HEK293 (cell line): ENCODE measurements at regions not wholly inside any gene's neighbourhood (a gene's known extent, or its start where the extent isn't known, plus 50 kb on each side); places are given as distances from the start of the nearest gene placed in this dataset.

ENCODE experiments used
- BCL11A ChIP-seq: fragments of 450-650 bp; formaldehyde crosslinking; IDR thresholded peaks from 2 replicates; pipeline ENCODE4 v1.5.1; 2016; ENCODE audit warnings: low read depth, missing biosample characterization, missing genetic modification characterization
- KLF9 ChIP-seq: fragments of 450-650 bp; formaldehyde crosslinking; IDR thresholded peaks from 2 replicates; pipeline ENCODE4 v1.5.1; 2016; ENCODE audit warnings: missing biosample characterization, missing genetic modification characterization, low read depth
- SETDB1 ChIP-seq: IDR thresholded peaks from one replicate; pipeline ENCODE4 v1.6.1; 2017; ENCODE audit warnings: mild to moderate bottlenecking, low read length, moderate library complexity, mixed read lengths; ENCODE audit not compliant: insufficient read length
- ZNF292 ChIP-seq: fragments of 450-650 bp; formaldehyde crosslinking; IDR thresholded peaks from 2 replicates; pipeline ENCODE4 v1.5.1; 2016; ENCODE audit warnings: low read depth, missing biosample characterization, missing genetic modification characterization, borderline replicate concordance
- ZNF626 ChIP-seq: fragments of 450-650 bp; sonication (Bioruptor Pico); formaldehyde crosslinking; IDR thresholded peaks from 2 replicates; pipeline ENCODE4 v1.5.1; 2018; ENCODE audit warnings: missing biosample characterization, missing genetic modification characterization, inconsistent platforms
- ZNF707 ChIP-seq: fragments of 450-650 bp; formaldehyde crosslinking; IDR thresholded peaks from 2 replicates; pipeline ENCODE4 v1.5.1; 2016; ENCODE audit warnings: missing biosample characterization, missing genetic modification characterization
- TF ChIP-seq, protein P1 (sequence below): IDR thresholded peaks from 2 replicates; pipeline ENCODE4 v1.6.1; 2011; ENCODE audit warnings: mild to moderate bottlenecking, low read depth, low read length, borderline replicate concordance

DNA sequence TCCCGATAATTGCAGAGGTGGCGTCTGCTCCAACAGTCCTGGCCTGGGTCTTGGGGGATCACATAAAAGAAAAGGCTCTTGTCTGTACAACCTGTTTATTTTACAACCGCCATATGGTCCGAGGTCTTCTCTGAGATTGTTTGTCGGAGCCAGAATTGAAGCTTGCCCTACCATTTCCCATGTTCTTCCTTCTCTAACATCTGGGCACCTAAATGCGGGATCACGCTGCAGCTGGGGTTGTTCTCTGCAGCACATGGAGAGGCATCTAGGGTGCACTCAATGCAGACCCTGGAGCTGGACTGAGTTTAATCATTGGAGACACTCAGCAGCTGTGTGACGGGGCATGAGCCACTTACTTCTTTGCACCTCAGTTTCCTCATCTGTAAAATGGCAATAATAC is 107.7 kb downstream of the ACKR3 start:
- no peak for TF ChIP-seq ZNF292
- TF ChIP-seq KLF9 (tag by site-specific recombination), result no peak
- TF ChIP-seq ZNF707 (tag by site-specific recombination), result no peak
- TF ChIP-seq ZNF626, result no peak
- TF ChIP-seq, protein P1, sequence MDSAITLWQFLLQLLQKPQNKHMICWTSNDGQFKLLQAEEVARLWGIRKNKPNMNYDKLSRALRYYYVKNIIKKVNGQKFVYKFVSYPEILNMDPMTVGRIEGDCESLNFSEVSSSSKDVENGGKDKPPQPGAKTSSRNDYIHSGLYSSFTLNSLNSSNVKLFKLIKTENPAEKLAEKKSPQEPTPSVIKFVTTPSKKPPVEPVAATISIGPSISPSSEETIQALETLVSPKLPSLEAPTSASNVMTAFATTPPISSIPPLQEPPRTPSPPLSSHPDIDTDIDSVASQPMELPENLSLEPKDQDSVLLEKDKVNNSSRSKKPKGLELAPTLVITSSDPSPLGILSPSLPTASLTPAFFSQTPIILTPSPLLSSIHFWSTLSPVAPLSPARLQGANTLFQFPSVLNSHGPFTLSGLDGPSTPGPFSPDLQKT, result no peak
- no peak for TF ChIP-seq BCL11A (tag by site-specific recombination)
- TF ChIP-seq SETDB1, result no peak
